ENCODE measurements at regions not wholly inside any gene's neighbourhood (a gene's known extent, or its start where the extent isn't known, plus 50 kb on each side); places are given as distances from the start of the nearest gene placed in this dataset.
"Not testable (repeated sequence)": the region's sequence is repeated elsewhere in the genome, so short reads cannot be mapped to it uniquely, and the experiment has no call there.

DNA sequence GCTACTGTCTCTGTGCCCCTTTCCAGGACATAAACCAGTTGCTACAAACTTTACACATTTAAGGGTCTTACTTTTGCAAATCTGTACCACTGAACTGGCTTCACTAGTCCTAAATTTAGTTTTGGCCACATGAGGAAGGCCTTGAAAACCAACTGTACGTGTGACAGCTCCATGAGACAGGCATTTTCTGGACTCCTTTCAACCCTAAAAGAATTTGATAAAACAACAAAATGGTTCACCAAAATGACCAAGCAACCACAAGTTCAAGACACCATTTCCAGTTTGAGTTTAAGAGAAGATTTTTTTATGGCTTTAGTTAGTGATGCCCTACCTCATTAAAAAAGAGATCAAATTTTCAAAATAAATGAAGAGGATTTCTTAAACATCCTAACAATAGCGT lies 246.4 kb downstream of the ZNF674 start:
- DNase-seq: no peak

DNA sequence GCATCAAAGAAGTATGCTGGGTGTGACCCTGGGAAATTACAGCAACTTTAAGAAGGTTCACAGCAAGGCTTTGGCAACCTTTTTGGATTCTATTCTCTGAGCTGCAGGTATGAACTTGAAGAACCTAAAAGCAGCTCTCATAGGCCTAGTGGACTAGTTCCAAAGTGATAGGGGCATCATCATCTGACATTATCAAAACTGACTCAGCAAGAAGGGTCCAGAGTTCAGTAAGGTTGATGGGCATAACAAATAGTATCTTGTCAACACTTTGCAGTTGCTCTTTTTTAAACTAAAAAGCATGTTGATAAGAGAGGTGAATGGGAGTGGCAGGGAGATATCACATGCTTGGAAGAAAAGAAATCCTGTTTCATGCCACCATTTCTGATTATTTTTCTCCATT lies 249.3 kb downstream of the ZNF674 start:
- DNase-seq: no peak

DNA sequence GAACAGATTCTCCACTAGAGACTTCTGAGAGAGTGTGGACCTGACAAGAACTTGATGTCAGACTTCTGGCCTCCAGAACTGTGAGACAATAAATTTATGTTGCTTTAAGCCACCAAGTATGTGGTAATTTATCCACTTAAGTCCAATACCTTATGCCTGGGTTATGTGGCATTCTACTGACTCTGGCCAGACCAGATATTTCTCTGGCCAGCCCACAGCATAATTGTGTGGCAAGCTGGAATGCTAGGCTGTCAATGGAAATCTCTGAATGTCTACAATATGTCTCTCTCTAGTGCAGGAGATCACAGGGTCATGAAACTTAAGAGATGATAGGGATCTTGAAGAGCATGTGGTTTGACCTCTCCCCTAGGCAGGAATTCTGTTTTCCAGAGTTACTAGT lies 251.0 kb downstream of the ZNF674 start:
- DNase-seq: no peak

DNA sequence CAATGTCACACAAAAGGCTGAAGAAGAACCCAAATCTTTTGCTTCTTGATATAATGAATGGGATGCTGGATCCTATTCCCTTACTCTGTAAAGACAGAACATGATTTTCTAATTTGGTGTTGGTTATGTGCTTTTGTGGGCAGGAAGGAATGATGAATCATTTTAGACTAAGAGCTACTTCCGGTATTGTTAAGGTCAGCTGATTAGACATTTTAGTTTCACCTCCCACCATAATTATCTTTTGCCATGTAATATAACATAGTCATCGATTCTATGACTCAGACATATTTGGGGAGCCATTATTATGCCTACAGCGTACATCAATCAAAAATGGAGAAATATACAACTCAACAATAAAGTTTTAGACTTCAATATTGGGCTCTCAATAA lies 265.3 kb downstream of the ZNF674 start:
- no peak for DNase-seq

DNA sequence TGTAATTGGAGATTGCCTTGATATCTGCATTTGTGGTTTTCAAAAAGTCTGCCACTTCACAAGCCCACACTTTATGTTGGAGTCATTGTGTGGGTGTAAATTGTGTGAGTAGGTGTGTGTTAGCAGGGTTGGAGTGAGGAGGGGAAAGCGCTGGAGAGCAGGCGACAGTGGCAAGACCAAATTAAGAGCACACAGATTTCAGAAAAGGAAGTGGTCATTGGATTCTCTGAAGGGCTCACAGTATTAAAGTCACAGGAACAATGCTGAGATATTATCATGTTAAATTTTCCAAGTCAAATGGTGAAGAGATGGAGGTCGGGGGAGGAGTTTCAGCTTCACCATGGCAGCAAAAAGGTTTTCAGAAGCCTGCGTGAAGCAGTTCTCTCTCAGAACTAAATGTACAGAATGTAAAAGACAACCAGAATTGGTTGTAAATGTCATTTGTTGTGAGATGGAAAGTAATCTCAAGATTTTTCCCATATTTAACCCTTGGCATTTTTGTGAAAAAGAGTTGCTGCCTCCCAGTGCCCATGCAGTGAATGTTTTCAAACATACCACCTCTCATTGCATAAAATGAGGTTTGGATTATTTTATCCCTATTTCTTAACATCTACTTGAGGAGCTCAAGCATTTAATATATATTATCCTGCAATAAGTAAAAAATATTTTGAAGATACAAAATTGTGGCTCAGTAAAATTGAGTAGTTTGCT lies 265.9 kb downstream of the ZNF674 start:
- no peak for DNase-seq

DNA sequence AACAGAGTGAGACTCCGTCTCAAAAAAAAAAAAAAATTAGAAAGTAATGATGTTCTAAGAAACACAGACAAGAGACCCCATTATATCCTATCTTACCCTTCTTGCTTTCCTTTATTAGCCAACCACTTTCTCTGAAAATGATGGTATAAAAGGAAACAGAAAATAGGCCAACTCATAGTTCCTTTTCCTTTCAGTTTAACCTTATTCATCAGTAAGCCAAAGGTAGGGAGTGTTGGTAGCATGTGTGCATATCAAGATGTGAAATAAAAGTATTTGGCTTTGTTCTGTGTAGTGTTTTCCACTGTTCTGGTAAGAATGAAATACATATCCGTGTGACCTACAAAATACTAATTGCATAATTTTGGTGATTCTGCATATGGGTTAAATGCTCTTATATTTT lies 266.6 kb downstream of the ZNF674 start:
- DNase-seq: no peak

DNA sequence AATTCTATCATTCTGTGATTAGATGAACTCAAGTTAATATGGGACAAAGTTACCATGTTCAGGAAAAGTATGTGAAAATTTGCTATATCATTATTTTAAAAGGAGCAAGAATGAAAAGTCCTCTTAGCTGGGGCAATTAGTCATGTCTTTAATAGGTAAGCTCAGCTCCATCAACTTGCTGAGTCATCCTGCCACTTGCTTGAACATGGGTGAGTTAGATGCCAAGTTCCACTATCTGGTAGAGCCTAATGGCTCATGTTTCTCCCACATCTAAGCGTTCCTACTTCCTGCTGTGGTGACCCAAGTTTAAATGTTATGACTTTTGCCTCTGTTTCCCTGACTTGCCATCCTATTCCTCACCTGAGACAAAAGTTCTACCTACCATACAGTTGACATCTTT lies 276.8 kb downstream of the ZNF674 start:
- DNase-seq: no peak

DNA sequence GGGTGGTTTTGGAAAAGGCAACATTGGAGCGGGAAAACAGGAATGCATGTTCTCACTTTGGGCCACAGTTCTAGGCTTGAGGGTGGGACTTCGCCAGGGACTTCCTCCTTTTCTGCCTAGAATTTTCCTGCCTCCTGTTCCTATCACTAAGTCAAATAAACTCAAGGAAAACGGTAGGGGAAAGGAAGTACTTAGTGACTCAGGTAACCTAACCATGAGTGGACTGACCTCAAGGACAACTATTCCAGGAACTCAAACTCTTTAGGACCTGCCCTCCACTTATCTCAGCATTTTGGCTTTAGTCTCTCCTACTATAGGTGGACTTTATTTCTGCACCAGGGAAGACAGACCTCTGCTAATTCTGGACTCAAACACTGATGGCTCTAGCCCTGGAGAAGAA lies 281.7 kb downstream of the ZNF674 start:
- no peak for DNase-seq

DNA sequence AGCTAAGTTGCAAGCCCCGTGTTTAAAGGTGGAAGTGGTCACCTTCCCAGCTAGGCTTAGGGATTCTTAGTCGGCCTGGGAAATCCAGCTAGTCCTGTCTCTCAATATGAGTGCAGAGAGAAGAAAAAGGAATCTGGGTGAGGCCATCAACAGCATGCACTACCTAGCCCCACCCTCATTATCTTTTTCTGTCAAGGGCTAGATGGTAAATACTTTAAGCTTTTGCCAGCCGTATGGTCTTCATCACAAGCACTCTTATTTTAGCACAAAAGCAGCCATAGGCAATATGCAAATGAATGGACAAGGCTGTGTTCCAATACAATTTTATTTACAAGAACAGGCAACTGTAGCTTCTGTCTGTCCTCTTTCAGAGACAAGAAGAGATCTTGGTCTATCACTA lies 282.9 kb downstream of the ZNF674 start:
- no peak for DNase-seq

DNA sequence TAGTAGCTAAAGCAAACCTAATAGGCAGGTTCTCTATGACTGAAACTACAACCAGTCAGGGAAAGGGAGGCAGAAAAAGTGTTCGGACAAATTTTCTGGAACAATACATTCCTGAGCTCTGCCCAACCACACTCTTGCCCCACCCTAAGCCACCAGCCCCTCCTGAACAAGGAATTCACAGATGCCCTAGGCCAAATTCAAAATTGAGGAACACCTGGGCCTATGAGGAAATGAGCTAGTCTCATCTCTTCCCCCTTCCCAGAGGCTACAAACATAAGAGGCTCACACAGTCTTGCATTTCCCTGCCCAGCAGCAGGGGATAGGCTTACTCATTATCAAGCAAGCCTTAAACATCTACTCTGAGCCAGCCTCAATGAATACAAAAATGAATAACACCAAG lies 284.7 kb downstream of the ZNF674 start:
- DNase-seq: no peak

DNA sequence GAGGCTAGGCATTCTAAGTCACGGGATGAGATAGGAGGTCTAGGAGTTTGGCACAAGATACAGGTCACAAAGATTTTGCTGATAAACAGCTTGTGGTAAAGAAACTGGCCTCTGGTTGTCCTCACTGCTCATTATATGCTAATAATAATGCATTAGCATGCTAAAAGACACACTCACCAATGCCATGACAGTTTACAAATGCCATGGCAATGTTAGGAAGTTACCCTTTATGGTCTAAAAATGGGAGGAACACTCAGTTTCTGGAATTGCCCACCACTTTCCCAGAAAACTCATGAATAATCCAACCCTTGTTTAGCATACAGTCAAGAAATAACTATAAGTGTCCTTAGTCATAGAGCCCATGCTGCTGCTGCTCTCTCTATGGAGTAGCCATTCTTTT lies 286.9 kb downstream of the ZNF674 start:
- DNase-seq: no peak

DNA sequence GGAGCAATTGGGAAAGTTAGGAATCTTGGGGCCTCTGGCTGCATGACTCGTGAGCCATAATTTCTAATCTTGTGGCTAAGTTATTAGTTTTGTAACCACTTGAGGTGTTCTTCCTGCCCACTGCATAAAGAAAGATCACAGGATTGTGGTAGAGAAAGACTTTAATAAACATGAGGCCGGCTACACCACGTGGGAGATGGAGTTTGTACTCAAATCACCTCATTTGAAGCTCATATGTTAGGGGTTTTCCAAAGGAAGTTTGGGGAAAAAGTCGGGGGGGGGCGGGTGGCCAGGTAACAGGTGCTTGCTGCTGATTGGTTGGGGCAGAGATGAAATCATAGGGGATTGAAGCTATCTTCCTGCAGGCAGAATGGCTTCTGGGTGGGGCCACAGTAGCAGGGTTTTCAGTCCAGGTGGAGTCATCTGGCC lies 287.8 kb downstream of the ZNF674 start:
- no peak for DNase-seq

DNA sequence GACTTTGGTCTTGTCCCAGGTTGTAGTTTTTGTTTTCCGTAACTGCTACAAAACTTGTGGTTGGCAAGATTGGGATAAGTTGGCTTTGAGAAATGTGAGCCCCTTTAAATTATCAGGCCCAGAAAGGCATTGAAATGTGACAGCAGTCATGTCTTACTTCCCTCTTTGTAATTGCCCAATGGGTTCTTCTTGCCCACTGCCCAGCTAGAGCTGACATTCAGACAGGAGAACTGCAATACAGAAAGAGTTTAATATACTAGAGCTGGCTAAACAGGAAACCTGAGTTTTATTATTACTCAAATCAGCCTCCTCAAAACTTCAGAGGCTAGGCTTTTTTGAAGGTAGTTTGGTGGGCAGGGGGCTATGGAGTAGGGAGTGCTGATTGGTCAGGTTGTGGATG lies 288.3 kb downstream of the ZNF674 start:
- DNase-seq: no peak

DNA sequence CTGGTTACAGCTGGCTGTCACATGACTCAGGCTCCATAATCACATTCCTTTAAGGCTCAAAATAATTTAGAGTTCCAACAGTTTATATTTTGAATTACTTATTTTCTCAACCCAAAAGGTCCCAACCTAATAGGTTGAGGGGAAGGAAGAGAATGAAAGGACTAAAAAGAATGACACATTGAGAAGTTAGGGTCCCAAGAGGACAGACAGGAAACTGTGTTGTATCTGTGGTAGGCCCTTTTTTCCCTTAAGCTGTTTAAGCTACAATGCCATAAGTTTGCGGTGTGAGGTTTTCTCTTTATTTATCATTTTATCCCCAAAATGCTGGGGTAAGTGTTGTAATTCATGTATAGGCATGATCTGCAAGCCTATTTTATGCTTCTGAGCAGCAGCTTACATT lies 290.2 kb downstream of the ZNF674 start:
- no peak for DNase-seq

DNA sequence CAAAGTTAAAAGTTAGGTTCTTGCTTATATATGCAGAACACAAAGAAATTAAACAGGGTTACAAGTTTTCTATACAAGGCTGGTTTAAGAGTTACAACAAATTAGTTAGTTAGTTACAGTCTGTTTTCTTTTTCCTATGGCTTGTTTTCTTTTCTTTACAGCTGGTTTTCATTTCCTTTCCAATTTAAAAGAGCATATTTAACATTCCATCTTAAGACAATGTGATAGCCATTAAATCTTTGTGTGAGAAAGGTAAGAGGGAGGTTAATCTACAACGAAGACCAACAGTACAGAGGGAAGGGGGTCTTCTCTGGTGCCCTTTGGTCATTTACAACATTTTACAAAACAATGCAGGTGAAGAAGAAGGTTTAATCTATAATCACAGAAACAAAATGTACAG lies 290.6 kb downstream of the ZNF674 start:
- DNase-seq: no peak

DNA sequence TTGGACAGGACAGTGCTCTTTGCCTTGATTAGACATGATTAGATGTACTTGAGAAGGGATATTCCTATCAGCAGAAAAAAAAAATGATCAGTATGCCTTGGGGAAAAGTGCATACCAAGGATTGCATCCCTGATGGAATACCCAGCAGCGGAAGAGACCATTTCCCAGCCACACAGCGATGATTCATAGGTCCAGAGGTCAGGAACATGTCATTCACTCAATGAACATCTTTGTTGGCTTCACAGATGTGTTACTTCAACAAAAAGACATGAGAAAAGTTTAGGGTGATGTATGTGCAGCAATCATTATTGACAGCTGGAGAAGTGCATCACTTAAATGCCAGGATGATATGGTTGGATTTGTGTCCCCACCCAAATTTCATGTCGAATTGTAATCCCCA lies 293.5 kb downstream of the ZNF674 start:
- no peak for DNase-seq

DNA sequence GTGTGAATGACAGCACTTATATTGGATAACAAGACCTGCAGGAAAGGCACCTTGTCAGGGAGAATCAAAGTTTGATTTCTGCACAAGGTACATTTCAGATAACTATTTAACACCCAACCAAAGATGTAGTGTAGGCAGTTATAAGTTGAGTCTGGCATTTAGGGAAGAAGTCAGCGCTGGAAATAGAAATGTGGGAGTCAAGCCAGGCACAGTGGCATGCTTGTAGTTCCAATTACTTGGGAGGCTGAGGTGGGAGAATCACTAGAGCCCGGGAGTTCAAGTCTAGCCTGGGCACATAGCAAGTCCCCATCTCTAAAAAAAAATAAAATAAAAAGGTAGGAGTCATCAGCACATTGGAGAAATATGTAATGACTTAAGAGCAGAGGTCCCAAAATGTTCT lies 295.1 kb downstream of the ZNF674 start:
- no peak for DNase-seq

DNA sequence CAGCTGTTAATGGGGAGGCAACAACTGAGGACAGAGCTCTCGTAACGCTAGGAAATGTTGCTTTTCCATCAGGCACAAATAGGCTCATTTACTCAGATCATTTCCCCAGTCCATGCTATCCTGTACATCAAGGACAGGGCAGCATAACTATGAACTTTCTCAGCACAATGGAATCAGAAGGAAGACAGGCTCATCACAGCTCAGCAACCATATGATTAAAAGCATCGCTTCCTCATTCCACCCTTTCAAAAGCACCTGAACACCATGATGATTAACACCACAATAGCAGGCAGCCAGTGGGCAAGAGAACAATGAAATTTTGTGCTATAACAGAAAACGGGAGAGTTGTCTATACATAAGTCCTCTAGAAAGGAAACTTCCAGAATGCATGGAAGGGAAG lies 297.8 kb downstream of the ZNF674 start:
- no peak for DNase-seq

DNA sequence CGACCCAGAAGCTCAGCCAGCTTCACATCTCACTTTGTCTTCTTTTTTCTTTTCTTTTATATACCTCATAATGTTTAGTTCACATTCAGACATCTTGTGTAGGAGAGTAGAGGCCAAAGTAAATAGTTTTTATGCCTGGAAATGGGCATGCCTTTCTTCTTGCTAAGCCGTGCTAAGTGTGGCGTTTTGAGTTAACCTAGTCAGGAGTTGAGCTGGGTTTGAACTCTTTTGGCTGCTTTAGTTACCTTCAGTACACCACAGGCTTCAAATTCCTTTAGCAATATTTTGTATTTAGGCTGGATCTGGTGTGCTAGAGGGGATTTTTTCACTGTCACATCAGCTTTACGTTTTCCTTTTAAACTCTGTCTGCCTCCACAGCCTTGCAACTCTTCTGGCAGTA lies 300.8 kb downstream of the ZNF674 start:
- DNase-seq: no peak

DNA sequence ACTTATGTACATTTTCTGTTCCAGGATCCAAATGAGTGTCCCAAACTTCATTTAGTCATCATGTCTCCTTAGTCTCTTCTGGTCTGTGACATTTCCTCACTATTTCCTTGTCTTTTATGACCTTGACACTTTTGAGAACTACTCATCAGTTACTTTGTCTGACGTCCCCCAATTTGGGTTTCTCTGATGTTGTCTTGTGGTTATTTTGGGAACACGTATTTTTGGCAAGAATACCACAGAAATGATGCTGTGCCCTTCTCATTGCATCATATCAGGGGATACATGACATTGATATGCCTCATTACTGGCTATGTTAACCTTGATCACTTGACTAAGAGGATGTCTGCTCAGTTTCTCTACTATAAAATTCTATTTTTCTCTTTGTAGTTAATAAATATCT lies 308.8 kb downstream of the ZNF674 start:
- DNase-seq: no peak

DNA sequence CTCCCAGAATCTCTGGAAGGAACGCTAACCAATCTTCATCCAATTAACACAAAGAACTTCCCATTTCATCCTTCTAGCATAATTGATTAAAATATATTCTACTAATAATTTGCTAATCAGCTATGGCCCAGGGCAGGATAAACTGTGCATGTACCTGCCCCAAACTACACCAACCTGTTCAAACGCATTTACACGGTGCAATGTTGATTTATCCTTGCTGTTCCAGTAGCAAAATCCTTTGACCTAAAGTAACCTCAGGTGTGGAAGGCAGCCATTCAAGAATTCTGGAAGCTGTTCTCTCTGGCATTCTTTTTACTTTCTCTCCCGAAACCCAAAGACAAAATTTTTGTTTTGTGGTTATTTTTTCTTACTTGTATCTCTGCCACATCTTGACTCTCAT lies 309.4 kb downstream of the ZNF674 start:
- DNase-seq: no peak

DNA sequence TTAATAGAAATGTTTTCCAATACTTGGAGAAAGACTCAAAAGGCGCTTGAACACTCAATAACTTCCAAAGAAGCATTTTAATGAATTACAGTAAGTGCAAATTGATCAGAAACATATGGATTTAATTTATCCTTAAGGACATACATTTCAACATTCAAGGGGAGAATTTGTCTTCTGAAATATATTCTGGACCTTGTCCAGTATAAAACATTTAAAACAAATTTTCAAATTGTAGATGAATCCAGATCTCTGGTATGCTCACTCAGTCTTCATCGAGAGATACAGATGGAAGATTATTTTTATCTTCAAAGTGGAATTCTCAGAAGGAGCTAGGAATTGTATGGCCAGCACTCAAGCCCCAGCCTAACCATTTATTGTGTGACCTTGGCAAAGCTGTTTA lies 310.4 kb downstream of the ZNF674 start:
- DNase-seq: no peak

DNA sequence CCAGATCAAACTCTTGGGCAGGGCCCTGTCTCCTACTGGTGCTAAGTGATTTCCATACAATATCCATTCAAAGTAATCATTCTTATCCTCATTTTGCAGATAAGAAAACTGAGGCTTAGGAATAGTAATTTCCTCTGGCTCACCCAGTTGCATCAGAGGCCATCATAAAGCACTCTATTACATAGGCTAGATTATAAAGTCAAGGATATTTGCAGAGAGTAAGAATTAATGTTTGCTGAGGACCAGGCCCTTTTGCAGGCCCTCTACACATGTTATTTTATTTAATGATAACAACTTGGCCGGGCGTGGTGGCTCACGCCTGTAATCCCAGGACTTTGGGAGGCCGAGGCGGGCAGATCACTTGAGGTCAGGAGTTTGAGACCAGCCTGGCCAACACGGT lies 316.8 kb downstream of the ZNF674 start:
- DNase-seq: no peak

DNA sequence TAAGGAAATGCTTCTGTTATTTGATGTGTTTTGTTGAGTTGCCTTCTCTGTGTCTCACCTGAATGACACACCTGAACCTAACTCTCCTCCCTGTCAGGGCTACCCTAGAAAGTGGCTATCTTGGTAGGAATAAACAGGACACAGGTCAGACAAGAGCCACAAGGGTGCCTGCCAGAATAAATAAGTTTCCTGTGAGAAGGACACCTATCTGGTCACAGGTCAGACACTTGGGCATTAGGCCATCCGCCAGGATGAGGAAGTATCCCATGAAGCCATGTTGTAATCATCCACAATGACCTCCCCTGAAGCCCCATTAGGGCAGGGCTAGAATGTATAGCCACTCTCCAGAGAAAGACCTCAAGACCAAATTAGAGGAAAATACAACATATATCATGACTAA lies 318.8 kb downstream of the ZNF674 start:
- no peak for DNase-seq

DNA sequence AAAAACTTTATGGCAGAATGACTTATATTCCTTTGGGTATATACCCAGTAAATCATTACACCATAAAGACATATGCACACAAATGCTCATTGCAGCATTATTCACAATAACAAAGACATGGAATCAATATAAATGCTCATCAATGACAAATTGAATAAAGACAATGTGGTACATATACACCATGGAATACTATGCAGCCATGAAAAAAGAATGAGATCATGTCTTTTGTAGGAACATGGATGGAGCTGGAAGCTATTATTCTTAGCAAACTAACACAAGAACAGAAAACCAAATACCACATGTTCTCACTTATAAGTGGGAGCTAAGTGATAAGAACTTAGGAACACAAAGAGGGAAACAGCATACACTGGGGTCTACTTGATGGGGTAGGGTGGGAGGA lies 321.7 kb downstream of the ZNF674 start:
- not testable (repeated sequence) for DNase-seq

DNA sequence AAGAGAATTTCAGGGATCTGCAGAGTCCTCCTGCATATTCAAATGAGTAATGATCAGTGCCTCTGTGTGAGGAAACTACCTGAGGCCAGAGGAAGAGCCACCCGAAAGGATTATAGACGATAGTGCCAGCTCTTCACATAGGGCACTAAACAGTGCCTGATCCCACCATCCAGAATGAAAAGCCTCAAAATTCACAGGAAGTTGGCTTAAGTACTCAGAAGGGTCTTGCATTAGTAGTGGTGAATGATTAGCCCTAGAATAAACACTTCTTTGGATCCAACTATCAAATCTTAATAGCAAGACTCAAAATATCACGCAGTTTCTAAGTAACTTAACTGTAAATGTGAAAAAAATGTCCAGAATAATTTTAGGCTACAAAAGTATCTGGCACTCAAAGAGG lies 324.4 kb downstream of the ZNF674 start:
- DNase-seq: no peak

Data from activated effector memory CD4-positive, alpha-beta T cell treated with anti-CD3 and anti-CD28 coated beads, Interleukin-2, amount 50 U/mL, for 16 hours (primary cell).